PC-3 (cell line): ENCODE measurements at regions not wholly inside any gene's neighbourhood (a gene's known extent, or its start where the extent isn't known, plus 50 kb on each side); places are given as distances from the start of the nearest gene placed in this dataset.

Experiments
- ATAC-seq: fragments of 200-7000 bp; cut with Tn5 transposase; 2 replicates; pipeline ENCODE4 v1.9.1; 2020; ENCODE audit warnings: mild to moderate bottlenecking, moderate library complexity
- BruUV-seq: library from RNA; stranded (reverse); fragments of 400-500 nt; replicated peaks from 2 replicates; lab custom pipeline; 2021; lab: Mats Ljungman, UMichigan
- CTCF ChIA-PET: fragments of 300-600 bp; sonication (Branson Sonifier 250); formaldehyde crosslinking; loops from one replicate; lab custom pipeline; 2022; ENCODE audit warnings: antibody characterized with exemption; lab: Charles Lee
- POLR2A ChIA-PET: fragments of 300-600 bp; sonication (Branson Sonifier 250); formaldehyde crosslinking; loops from one replicate; lab custom pipeline; 2022; ENCODE audit warnings: antibody characterized with exemption; ENCODE audit not compliant: unreplicated experiment; lab: Charles Lee
- DNase-seq: peaks from one replicate; pipeline ENCODE4 v3.0.0-alpha.2; 2015
- H2AFZ ChIP-seq: fragments of 300-600 bp; sonication (generic); 2 replicates; pipeline ENCODE4 v1.6.0; 2016; ENCODE audit warnings: antibody characterized with exemption, low read length
- H3F3A ChIP-seq: fragments of 300-600 bp; sonication (generic); one replicate; pipeline ENCODE4 v1.6.0; 2017; ENCODE audit warnings: antibody characterized with exemption, low read length, control low read depth, mild to moderate bottlenecking; ENCODE audit not compliant: unreplicated experiment
- H3K27ac ChIP-seq: fragments of 300-600 bp; sonication (generic); 2 replicates; pipeline ENCODE4 v1.5.1; 2016; ENCODE audit warnings: mild to moderate bottlenecking, low read length
- H3K27me3 ChIP-seq: fragments of 300-600 bp; sonication (generic); 2 replicates; pipeline ENCODE4 v1.6.1; 2016; ENCODE audit warnings: low read length, mixed read lengths
- H3K36me3 ChIP-seq: fragments of 300-600 bp; sonication (generic); 2 replicates; pipeline ENCODE4 v1.6.1; 2016; ENCODE audit warnings: low read depth, mixed run types, low read length, mixed read lengths
- H3K4me1 ChIP-seq: fragments of 300-600 bp; sonication (generic); 2 replicates; pipeline ENCODE4 v1.5.1; 2016; ENCODE audit warnings: low read length; ENCODE audit not compliant: insufficient read depth
- H3K4me2 ChIP-seq: fragments of 300-600 bp; sonication (generic); 2 replicates; pipeline ENCODE4 v1.6.0; 2016; ENCODE audit warnings: low read length
- H3K4me3 ChIP-seq: fragments of 300-600 bp; sonication (generic); 2 replicates; pipeline ENCODE4 v1.5.1; 2016; ENCODE audit warnings: mild to moderate bottlenecking, low read length, mixed read lengths
- H3K79me2 ChIP-seq: fragments of 300-600 bp; sonication (generic); 2 replicates; pipeline ENCODE4 v1.6.1; 2017; ENCODE audit warnings: low read length, mixed read lengths
- H3K9ac ChIP-seq: fragments of 300-600 bp; sonication (generic); 2 replicates; pipeline ENCODE4 v1.6.0; 2016; ENCODE audit warnings: mild to moderate bottlenecking, low read length
- H3K9me2 ChIP-seq: fragments of 300-600 bp; sonication (generic); replicated peaks from 2 replicates; pipeline ENCODE4 v1.6.1; 2016; ENCODE audit warnings: mixed run types, low read length, mixed read lengths
- H3K9me3 ChIP-seq: fragments of 300-600 bp; sonication (generic); 2 replicates; pipeline ENCODE4 v1.6.1; 2016; ENCODE audit warnings: low read length, mixed read lengths
- H4K20me1 ChIP-seq: fragments of 300-600 bp; sonication (generic); 2 replicates; pipeline ENCODE4 v1.6.1; 2016; ENCODE audit warnings: low read length, mixed read lengths
- EZH2 ChIP-seq: fragments of 300-600 bp; sonication (generic); IDR thresholded peaks from one replicate; pipeline ENCODE4 v1.6.1; 2017; ENCODE audit warnings: antibody characterized with exemption, mild to moderate bottlenecking, low read length; ENCODE audit not compliant: unreplicated experiment
- EZH2phosphoT487 ChIP-seq: fragments of 300-600 bp; sonication (generic); IDR thresholded peaks from 2 replicates; pipeline ENCODE4 v1.6.1; 2018; ENCODE audit warnings: mild to moderate bottlenecking, antibody characterized with exemption, low read length, borderline replicate concordance
- intact Hi-C: fragments of 100-400 bp; cut with micrococcal nuclease; formaldehyde crosslinking; loops from 2 replicates; pipeline ENCODE4 v1.9.0; 2023
- TF ChIP-seq, protein P1 (sequence below): fragments of 300-600 bp; sonication (generic); conservative IDR thresholded peaks from 2 replicates; pipeline ENCODE4 v1.5.1; 2017; ENCODE audit warnings: antibody characterized with exemption, low read depth, mild to moderate bottlenecking, low read length

DNA sequence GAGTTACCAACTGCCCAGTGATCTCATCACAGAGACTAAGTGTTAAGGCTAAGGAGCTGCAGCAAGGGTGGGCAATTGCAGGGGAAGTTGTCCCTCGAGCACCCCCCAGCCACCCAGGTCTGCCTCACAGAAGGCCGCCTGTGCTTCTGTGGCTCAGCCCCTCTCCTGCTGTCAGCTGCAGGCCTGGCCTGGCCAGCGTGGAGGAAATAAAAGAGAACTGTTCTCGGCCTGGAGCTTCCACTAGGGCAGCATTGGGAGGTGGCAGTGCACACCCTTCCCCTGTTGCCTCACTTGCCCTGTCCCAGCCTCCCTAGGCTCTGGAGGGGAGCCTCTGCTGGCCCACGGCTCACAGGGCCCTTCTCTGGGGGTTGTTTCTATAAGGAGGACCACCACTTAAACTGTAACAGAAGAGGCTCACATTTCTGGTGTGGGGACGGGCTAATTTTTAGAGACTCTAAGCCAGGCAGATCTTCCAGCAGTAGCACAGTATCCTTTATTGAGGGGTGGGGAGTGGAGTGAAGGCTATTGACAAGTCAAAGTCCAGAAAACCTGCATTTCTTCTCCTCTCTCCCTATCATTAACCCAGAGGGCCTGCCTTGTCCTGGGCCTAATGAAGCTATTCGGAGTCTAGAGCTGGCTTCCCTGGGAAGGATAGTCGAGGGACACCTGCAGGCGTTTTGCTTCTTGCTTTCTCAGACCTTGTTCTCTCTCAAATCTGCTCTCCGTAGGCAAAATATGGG is 75.6 kb upstream of the ADPGK start:
- ChIA-PET CTCF (no interaction called here), POLR2A (no interaction called here)

DNA sequence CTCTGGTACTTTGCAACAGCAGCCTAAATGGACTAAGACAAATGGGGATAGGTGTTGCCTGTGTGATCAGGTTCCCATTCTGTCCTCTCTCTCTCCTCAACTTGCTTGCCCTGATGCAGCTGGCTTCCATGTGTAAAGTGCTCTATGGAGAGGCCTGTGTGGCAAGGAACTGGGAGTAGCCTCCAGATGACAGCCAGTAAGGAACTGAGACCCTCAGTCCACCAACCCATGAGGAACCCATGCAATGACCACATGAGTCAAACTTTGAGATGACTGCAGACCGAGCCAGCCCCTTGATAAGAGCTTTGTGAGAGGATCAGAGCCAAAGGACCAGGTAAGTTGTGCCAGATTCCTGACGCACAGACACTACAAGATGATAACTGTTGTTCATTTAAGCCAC is 74.6 kb upstream of the ADPGK start:
- no peak for ATAC-seq
- Histone ChIP-seq H3K27ac (no peak overlapping the region), H3K4me3 (no peak overlapping the region), H3K79me2 (no peaks in the 10 kb centered on the region), H3K9me2 (no peaks in the 10 kb centered on the region), H2AFZ (no peak overlapping the region), H3F3A (no peaks in the 10 kb centered on the region), H3K9ac (no peak overlapping the region), H3K4me1 (no peaks in the 10 kb centered on the region), H3K27me3 (peaks cover 25% of the 10 kb centered on the region), H3K36me3 (no peaks in the 10 kb centered on the region), H3K4me2 (no peak overlapping the region), H3K9me3 (no peaks in the 10 kb centered on the region), H4K20me1 (no peaks in the 10 kb centered on the region)
- TF ChIP-seq EZH2 (no peak), EZH2phosphoT487 (no peak)
- TF ChIP-seq, protein P1, sequence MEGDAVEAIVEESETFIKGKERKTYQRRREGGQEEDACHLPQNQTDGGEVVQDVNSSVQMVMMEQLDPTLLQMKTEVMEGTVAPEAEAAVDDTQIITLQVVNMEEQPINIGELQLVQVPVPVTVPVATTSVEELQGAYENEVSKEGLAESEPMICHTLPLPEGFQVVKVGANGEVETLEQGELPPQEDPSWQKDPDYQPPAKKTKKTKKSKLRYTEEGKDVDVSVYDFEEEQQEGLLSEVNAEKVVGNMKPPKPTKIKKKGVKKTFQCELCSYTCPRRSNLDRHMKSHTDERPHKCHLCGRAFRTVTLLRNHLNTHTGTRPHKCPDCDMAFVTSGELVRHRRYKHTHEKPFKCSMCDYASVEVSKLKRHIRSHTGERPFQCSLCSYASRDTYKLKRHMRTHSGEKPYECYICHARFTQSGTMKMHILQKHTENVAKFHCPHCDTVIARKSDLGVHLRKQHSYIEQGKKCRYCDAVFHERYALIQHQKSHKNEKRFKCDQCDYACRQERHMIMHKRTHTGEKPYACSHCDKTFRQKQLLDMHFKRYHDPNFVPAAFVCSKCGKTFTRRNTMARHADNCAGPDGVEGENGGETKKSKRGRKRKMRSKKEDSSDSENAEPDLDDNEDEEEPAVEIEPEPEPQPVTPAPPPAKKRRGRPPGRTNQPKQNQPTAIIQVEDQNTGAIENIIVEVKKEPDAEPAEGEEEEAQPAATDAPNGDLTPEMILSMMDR, result no peak
- DNase-seq, result no peak
- no TSS peak for BruUV-seq
- intact Hi-C loops, result no loop called here
- POLR2A ChIA-PET, result no interaction called here
- CTCF ChIA-PET, result no interaction called here

More for the DNA sequence above, 75.6 kb upstream of the ADPGK start:
- no peak overlapping the region for H2AFZ ChIP-seq
- H3K9me2 ChIP-seq, result no peaks in the 10 kb centered on the region
- H3K9me3 ChIP-seq, result no peaks in the 10 kb centered on the region
- H3K9ac ChIP-seq, result no peak overlapping the region
- no peak overlapping the region for H3K27ac ChIP-seq
- ATAC-seq, result no peak
- H3K4me2 ChIP-seq, result no peak overlapping the region
- H3K4me3 ChIP-seq, result no peak overlapping the region
- intact Hi-C loops, result no loop called here
- H3F3A ChIP-seq, result no peaks in the 10 kb centered on the region
- TF ChIP-seq, protein P1, result no peak
- TF ChIP-seq EZH2 (no peak), EZH2phosphoT487 (no peak)
- DNase-seq, result no peak
- no peaks in the 10 kb centered on the region for H3K36me3 ChIP-seq
- no TSS peak for BruUV-seq
- H3K27me3 ChIP-seq, result peaks cover 22% of the 10 kb centered on the region; the same call in 1 of the 2 replicates
- H3K79me2 ChIP-seq, result no peaks in the 10 kb centered on the region
- H4K20me1 ChIP-seq, result no peaks in the 10 kb centered on the region
- H3K4me1 ChIP-seq, result no peaks in the 10 kb centered on the region

DNA sequence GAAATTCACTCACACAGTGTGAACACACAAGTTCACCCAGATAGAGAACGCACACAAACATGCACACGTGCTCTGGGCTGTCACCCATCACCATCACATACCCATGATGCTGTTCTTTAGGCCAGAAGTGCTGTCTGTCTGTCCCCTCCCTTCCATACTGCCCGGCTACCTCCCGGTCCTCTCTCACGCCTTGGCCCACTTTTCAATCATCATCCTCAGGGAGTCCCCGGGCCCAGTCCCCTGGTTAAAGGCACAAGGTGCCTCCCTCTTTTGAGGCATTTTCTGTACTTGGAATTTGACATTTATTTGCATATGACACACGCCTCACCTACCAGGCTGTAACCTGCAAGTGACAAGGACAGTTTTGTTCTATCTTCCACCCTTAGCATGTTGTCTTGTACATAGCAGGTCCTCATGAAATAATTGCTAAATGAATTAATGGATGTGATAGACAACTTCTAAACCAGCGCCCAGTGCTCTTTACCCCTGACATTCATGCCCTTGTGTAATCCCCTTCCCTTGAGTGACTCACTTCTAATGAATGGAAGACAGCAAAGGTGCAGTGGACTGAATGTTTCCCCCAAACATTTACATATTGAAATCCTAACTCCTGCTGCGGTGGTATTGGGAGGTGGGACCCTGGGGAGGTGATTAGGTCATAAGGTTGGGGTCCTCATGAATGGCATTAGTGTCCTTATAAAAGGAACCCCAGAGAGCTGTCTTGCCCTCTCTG is 73.9 kb upstream of the ADPGK start:
- intact Hi-C loops, result no loop called here
- no TSS peak for BruUV-seq
- no peak for TF ChIP-seq EZH2
- no peak for TF ChIP-seq EZH2phosphoT487
- TF ChIP-seq, protein P1, result no peak

More for the DNA sequence above, 73.9 kb upstream of the ADPGK start:
- Histone ChIP-seq H4K20me1 (no peaks in the 10 kb centered on the region), H3K36me3 (no peaks in the 10 kb centered on the region), H3K79me2 (no peaks in the 10 kb centered on the region), H3K9me3 (no peaks in the 10 kb centered on the region), H3K9me2 (no peaks in the 10 kb centered on the region), H3K4me2 (no peak overlapping the region), H3K9ac (no peak overlapping the region), H3K4me3 (no peak overlapping the region), H2AFZ (no peak overlapping the region), H3K27me3 (peaks cover 26% of the 10 kb centered on the region), H3K27ac (no peak overlapping the region), H3F3A (no peaks in the 10 kb centered on the region), H3K4me1 (no peaks in the 10 kb centered on the region)
- ChIA-PET POLR2A (no interaction called here), CTCF (no interaction called here)
- ATAC-seq (no peak), DNase-seq (no peak)
